Gastroesophageal sphincter (tissue), 4 donors: ENCODE measurements at regions not wholly inside any gene's neighbourhood (a gene's known extent, or its start where the extent isn't known, plus 50 kb on each side); places are given as distances from the start of the nearest gene placed in this dataset.
A peak's percentile ranks its signal among the peaks of the same experiment; 100 is the strongest.

Experiments used
- ATAC-seq: fragments of 150-250 bp; one replicate; pipeline ENCODE4 v1.9.1; 2016; ENCODE audit warnings: mild to moderate bottlenecking, moderate library complexity
- H3K27ac ChIP-seq, 4 donors: fragments of 200-600 bp; sonication (generic) in 3 of 4; 1 replicate in 3 of 4; 2 replicates in 1 of 4; pipeline ENCODE4 v1.5.1; 2016 to 2019
- H3K27me3 ChIP-seq: fragments of 200-600 bp; sonication (generic); one replicate; pipeline ENCODE4 v1.5.1; 2019
- H3K36me3 ChIP-seq, 2 donors: fragments of 200-600 bp; sonication (generic); one replicate each; pipeline ENCODE4 v1.5.1; 2019; ENCODE audit warnings: control low read depth in 1 of 2
- H3K4me1 ChIP-seq, 3 donors: fragments of 200-600 bp; sonication (generic); 1 replicate in 2 of 3; 2 replicates in 1 of 3; pipeline ENCODE4 v1.5.1; 2016 to 2019; ENCODE audit warnings: control low read depth in 2 of 3
- H3K4me3 ChIP-seq, 2 donors: fragments of 200-600 bp; sonication (generic); one replicate each; pipeline ENCODE4 v1.5.1; 2019; ENCODE audit warnings: mild to moderate bottlenecking in 1 of 2, moderate library complexity in 1 of 2
- H3K9me3 ChIP-seq, 3 donors: fragments of 200-600 bp; sonication (generic); one replicate each; pipeline ENCODE4 v1.5.1; 2017 to 2019; ENCODE audit warnings: control low read depth in 2 of 3
- EP300 ChIP-seq: sonication (generic); formaldehyde crosslinking; IDR thresholded peaks from one replicate; pipeline ENCODE4 v1.6.1; 2017; ENCODE audit warnings: antibody characterized with exemption, mild to moderate bottlenecking
- POLR2A ChIP-seq, 2 donors: fragments of 450-650 bp; IDR thresholded peaks; one replicate each; pipeline ENCODE4 v1.6.1; 2017; ENCODE audit warnings: antibody characterized with exemption in 2 of 2, mild to moderate bottlenecking in 2 of 2, moderate library complexity in 1 of 2
- POLR2AphosphoS5 ChIP-seq: sonication (generic); formaldehyde crosslinking; IDR thresholded peaks from one replicate; pipeline ENCODE4 v1.6.1; 2017; ENCODE audit warnings: antibody characterized with exemption
- WGBS, 2 donors: methylation state at CpG; one replicate each; pipeline ENCODE4 v1.1.5; 2018; ENCODE audit warnings: low coverage in 1 of 2; 5-methylcytosine and 5-hydroxymethylcytosine counted together
- TF ChIP-seq, protein P1 (sequence below), 4 experiments: fragments of 200-600 bp in 2 of 4; fragments of 450-650 bp in 2 of 4; sonication (generic) in 1 of 4; IDR thresholded peaks; one replicate each; pipeline ENCODE4 v1.5.1; 2017 to 2019; ENCODE audit warnings: antibody characterized with exemption in 4 of 4, mild to moderate bottlenecking in 2 of 4, moderate library complexity in 2 of 4

GRCh38 chr2:82501217-82501616 is 1957.9 kb downstream of the SUCLG1 start:
- no peaks in the 10 kb centered on the region for H3K4me1 ChIP-seq
- no peak for TF ChIP-seq POLR2AphosphoS5
- TF ChIP-seq, protein P1, sequence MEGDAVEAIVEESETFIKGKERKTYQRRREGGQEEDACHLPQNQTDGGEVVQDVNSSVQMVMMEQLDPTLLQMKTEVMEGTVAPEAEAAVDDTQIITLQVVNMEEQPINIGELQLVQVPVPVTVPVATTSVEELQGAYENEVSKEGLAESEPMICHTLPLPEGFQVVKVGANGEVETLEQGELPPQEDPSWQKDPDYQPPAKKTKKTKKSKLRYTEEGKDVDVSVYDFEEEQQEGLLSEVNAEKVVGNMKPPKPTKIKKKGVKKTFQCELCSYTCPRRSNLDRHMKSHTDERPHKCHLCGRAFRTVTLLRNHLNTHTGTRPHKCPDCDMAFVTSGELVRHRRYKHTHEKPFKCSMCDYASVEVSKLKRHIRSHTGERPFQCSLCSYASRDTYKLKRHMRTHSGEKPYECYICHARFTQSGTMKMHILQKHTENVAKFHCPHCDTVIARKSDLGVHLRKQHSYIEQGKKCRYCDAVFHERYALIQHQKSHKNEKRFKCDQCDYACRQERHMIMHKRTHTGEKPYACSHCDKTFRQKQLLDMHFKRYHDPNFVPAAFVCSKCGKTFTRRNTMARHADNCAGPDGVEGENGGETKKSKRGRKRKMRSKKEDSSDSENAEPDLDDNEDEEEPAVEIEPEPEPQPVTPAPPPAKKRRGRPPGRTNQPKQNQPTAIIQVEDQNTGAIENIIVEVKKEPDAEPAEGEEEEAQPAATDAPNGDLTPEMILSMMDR (IDR thresholded peaks at IDR 0.05), result no peak
- no peak for TF ChIP-seq EP300
- TF ChIP-seq POLR2A (IDR thresholded peaks at IDR 0.05), result no peak
- peaks cover 0 to 26% (median 4%) of the 10 kb centered on the region in 3 donors for H3K9me3 ChIP-seq

GRCh38 chr2:82498777-82499443 is 1960.2 kb downstream of the SUCLG1 start:
- TF ChIP-seq, protein P1 (IDR thresholded peaks at IDR 0.05), result no peak
- no peak for TF ChIP-seq POLR2A (IDR thresholded peaks at IDR 0.05)
- no peak for TF ChIP-seq EP300
- no peak for TF ChIP-seq POLR2AphosphoS5
- Histone ChIP-seq H3K4me1 (peaks cover 0 to 14% (median 5%) of the 10 kb centered on the region in 3 donors), H3K27me3 (no peaks in the 10 kb centered on the region), H3K27ac (no peak overlapping the region), H3K4me3 (no peak overlapping the region), H3K9me3 (peaks cover 0 to 26% (median 4%) of the 10 kb centered on the region in 3 donors), H3K36me3 (no peaks in the 10 kb centered on the region)
- no peak for ATAC-seq
- 79 to 100% methylated on average over 3 of the region's 6 CpGs for WGBS, 2 donors

More at GRCh38 chr2:82501217-82501616, 1957.9 kb downstream of the SUCLG1 start:
- Histone ChIP-seq H3K27ac (no peak overlapping the region), H3K36me3 (no peaks in the 10 kb centered on the region), H3K27me3 (no peaks in the 10 kb centered on the region), H3K4me3 (no peak overlapping the region)
- ATAC-seq, result no peak
- 83 to 91% methylated on average over 4 of the region's 4 CpGs for WGBS, 2 donors

GRCh38 chr2:82494739-82495138 is 1964.3 kb downstream of the SUCLG1 start:
- WGBS, 2 donors, result 4 to 14% methylated on average over 4 to 5 of the region's 5 CpGs
- H3K4me3 ChIP-seq, result no peak overlapping the region
- peak; percentile 91 for ATAC-seq
- peak overlapping the region; percentile 35 to 72 (median 64) for H3K27ac ChIP-seq
- H3K27me3 ChIP-seq, result no peaks in the 10 kb centered on the region
- H3K9me3 ChIP-seq, result peaks cover 0 to 4% (median 0%) of the 10 kb centered on the region in 3 donors
- peaks cover 0 to 14% (median 5%) of the 10 kb centered on the region in 3 donors for H3K4me1 ChIP-seq
- no peak for TF ChIP-seq POLR2A (IDR thresholded peaks at IDR 0.05)
- TF ChIP-seq EP300, result no peak
- TF ChIP-seq POLR2AphosphoS5, result peak; percentile 33
- TF ChIP-seq, protein P1 (IDR thresholded peaks at IDR 0.05), result no peak
- no peaks in the 10 kb centered on the region for H3K36me3 ChIP-seq

DNA sequence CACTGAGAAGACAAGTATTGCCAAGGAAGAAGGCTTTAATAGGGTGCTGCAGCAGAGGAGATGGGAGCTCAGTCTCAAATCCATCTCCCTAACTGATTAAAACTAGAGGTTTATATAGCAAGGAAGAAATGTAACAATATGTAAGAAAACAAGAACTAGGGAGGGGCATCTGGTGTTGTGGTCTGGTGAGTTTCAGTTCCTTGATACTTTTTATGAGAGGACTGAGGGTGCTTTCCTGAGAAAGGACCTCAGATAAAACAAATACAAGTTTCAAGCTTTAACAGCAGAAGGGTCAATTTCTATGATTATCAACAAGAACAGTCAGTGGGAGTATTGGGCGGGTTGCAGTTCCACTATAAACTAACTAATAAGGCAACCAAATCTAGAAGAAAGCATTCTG is 1967.5 kb downstream of the SUCLG1 start:
- no peak overlapping the region for H3K4me3 ChIP-seq
- H3K27ac ChIP-seq, result no peak overlapping the region
- peaks cover 0 to 14% (median 5%) of the 10 kb centered on the region in 3 donors for H3K4me1 ChIP-seq
- no peak for ATAC-seq
- no peaks in the 10 kb centered on the region for H3K36me3 ChIP-seq
- TF ChIP-seq EP300 (no peak), POLR2AphosphoS5 (no peak), POLR2A (IDR thresholded peaks at IDR 0.05) (no peak)
- TF ChIP-seq, protein P1 (IDR thresholded peaks at IDR 0.05), result no peak
- H3K9me3 ChIP-seq, result no peaks in the 10 kb centered on the region
- 76 to 93% methylated on average over 1 of the region's 1 CpG for WGBS, 2 donors
- no peaks in the 10 kb centered on the region for H3K27me3 ChIP-seq

- Histone ChIP-seq H3K27me3 (no peaks in the 10 kb centered on the region), H3K4me1 (no peaks in the 10 kb centered on the region), H3K4me3 (no peak overlapping the region), H3K27ac (no peak overlapping the region), H3K36me3 (no peaks in the 10 kb centered on the region), H3K9me3 (no peaks in the 10 kb centered on the region)
- TF ChIP-seq, protein P1 (IDR thresholded peaks at IDR 0.05), result no peak
- TF ChIP-seq EP300 (no peak), POLR2AphosphoS5 (no peak), POLR2A (IDR thresholded peaks at IDR 0.05) (no peak)
- no peak for ATAC-seq
- WGBS, 2 donors, result 63 to 73% methylated on average over 3 of the region's 3 CpGs
Observed at GRCh38 chr2:82487354-82487753, 1971.7 kb downstream of the SUCLG1 start.
